Astrocyte of the spinal cord (primary cell): ENCODE measurements at regions not wholly inside any gene's neighbourhood (a gene's known extent, or its start where the extent isn't known, plus 50 kb on each side); places are given as distances from the start of the nearest gene placed in this dataset.
A peak's percentile ranks its signal among the peaks of the same experiment; 100 is the strongest.

Source experiments
- DNase-seq: peaks from one replicate; pipeline ENCODE4 v3.0.0; 2011; ENCODE audit warnings: low read depth, low spot score
- H3K4me3 ChIP-seq: 2 replicates; pipeline ENCODE4 v1.5.1; 2011; ENCODE audit warnings: low read depth, mild to moderate bottlenecking, low read length, moderate library complexity
- CTCF ChIP-seq: IDR thresholded peaks from 2 replicates; pipeline ENCODE4 v1.5.1; 2012; ENCODE audit warnings: low read depth, mild to moderate bottlenecking, low read length, inconsistent platforms
- in situ Hi-C: cut with HindIII; loops from 2 replicates; pipeline ENCODE4 v1.10.0; 2017; ENCODE audit warnings: low sequenced_read_pairs

GRCh38 chr15:95850837-95851236 lies 479.7 kb upstream of the NR2F2 start:
- in situ Hi-C loops: no loop called here
- no peak for TF ChIP-seq CTCF
- no peak for DNase-seq

GRCh38 chr15:95853350-95853749 lies 477.1 kb upstream of the NR2F2 start:
- in situ Hi-C loops: no loop called here
- TF ChIP-seq CTCF: no peak
- no peak overlapping the region for H3K4me3 ChIP-seq
- DNase-seq: peak; percentile 35

More at GRCh38 chr15:95850837-95851236, 479.7 kb upstream of the NR2F2 start:
- no peak overlapping the region for H3K4me3 ChIP-seq

GRCh38 chr15:95857124-95857757 lies 473.3 kb upstream of the NR2F2 start:
- in situ Hi-C loops: no loop called here
- peak; percentile 66 for DNase-seq

GRCh38 chr15:95857758-95858157 lies 472.7 kb upstream of the NR2F2 start:
- H3K4me3 ChIP-seq: no peak overlapping the region
- in situ Hi-C loops: no loop called here
- no peak for TF ChIP-seq CTCF
- DNase-seq: no peak

More at GRCh38 chr15:95857124-95857757, 473.3 kb upstream of the NR2F2 start:
- TF ChIP-seq CTCF: no peak
- H3K4me3 ChIP-seq: no peak overlapping the region

GRCh38 chr15:95860406-95860805 lies 470.1 kb upstream of the NR2F2 start:
- in situ Hi-C loops: no loop called here
- DNase-seq: no peak
- no peak overlapping the region for H3K4me3 ChIP-seq
- no peak for TF ChIP-seq CTCF

- no peak for TF ChIP-seq CTCF
- no peak for DNase-seq
- H3K4me3 ChIP-seq: no peak overlapping the region
- in situ Hi-C loops: no loop called here
These were observed 466.0 kb upstream of the NR2F2 start for GRCh38 chr15:95864467-95864886.
